Suppressor macrophage (primary cell): ENCODE measurements at regions not wholly inside any gene's neighbourhood (a gene's known extent, or its start where the extent isn't known, plus 50 kb on each side); places are given as distances from the start of the nearest gene placed in this dataset.

Experiments used
- DNase-seq, 4 experiments: peaks; one replicate each; pipeline ENCODE4 v3.0.0-alpha.2; 2020 to 2022

DNA sequence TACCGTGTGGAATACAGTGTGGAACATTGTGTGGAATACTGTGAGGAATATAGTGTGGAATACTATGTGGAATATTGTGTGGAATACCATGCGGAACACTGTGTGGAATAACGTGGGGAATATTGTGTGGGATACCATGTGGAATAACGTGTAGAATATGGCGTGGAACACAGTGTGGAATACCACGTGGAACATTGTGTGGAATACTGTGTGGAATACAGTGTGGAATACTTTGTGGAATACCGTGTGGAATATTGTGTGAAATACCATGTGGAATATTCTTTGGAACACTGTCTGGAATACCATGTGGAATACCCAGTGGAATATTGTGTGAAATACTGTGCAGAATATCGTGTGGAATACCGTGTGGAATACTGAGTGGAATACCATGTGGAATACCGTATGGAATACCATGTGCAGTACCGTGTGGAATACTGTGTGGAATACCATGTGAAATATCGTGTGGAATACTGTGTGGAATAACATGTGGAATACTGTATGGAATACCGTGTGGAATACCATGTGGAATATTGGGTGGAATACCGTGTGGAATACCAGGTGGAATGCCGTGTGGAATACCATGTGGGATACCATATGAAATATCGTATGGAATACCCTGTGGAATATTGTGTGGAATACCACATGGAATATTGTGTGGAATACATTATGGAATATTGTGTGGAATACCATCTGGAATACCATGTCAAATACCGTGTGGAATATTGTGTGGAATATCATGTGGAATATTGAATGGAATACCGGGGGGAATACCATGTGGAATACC is 133.1 kb upstream of the CHST15 start:
- no peak for DNase-seq

DNA sequence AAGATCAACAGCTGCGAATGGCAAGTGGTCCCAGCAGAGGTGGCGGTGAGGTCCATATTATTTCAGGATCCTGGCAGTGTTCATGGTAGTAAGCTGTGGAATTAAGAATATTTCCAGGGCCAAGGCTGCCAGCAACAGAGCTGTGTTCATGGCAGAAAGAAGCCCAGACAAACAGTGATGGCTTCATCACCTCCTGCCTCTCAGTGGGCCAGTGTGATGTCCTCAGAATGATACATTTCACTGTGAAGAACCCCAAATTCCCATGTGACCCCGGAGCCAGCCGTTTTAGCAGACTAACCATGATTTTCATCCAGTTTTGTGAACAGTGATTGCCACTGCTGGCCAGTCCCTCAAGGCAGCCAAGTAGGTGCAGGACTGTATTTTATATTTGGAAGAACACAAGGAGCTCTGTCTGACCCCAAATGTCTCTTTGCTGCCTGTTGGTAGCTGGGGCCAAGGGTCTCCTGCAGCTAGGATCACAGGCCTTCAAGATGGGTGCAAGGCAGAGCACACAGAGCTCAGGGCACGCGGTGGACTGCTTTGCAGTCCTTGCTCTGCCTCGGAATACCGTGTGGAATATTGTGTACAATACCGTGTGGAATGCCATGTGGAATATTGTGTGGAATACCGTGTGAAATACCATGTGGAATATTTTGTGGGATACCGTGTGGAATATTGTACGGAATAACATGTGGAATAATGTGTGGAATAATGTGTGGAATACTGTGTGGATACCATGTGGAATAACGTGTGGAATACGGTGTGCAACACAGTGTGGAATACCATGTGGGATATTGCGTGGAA is 132.3 kb upstream of the CHST15 start:
- peak in 3 of 4 experiments; percentile 13 to 28 (median 26) for DNase-seq

DNA sequence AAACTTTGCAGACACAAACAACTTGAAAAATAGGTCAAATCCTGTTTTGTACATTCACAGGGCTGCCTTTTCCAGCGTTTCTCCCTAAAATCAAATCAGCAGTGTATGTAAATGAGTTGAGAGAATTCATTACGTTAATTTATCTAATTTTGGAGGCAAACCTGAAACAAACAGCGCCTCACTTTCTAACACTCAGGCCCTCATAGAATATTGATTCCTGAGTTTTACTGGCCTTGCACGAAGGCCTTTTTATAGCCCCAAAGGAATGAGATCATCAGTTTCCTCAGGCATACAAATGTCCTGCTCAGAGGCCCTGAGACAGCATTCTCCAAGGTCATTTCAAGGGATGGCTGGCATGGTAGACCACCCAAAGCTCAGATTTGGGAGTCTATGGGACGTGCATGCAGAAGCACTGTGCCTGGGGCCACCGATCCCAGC is 131.7 kb upstream of the CHST15 start:
- no peak for DNase-seq

DNA sequence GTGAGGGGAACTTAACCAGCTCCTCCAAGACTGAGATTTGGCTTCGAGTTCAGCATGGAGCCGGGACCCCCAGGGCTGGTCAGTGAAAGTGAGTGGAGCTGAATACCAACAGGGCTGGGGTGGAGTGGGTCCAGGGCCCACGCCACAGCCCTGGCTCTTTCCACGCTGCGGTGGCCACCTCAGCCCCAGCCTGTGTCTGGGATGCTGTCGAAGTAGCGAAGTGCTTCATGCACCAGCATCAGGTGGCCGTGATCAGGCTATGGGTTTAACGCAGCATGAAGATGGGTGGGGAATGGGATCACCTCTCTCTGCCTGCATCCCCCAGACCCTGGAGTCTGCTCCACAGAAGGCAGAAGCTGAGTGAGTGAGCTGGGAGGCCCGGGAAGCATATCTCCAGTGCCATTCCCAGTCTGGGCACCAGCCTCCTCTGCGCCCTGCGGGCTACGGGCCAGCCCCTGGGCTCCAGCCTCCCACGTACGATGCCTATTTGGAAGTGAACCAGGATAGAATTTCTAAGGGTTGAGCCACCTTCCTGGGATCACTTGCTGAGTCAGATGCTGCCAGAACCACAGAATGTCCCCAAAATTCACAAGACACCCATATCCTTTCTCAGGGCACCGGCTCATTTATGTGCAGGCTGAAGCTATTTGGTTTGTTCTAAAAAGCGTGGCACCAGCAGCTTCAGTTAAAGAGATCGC is 131.1 kb upstream of the CHST15 start:
- no peak for DNase-seq

DNA sequence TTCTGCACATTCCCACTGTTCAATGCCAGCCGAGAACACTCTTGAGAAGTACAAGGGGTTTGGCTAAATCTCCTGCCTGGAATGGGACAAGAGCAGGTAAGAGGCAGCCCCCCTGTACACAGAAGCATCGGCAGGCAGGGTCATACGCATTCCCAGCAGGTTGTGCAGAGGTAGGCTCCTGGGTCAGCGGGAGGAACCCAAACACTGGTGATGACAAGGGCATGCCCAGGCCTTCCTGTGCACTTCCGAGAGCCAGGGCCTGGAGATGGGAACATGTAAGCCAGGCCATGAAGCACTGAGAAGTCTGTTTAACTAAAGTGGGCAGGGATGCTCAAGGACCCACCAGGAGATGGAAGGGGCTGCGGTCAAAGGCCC is 130.3 kb upstream of the CHST15 start:
- no peak for DNase-seq

DNA sequence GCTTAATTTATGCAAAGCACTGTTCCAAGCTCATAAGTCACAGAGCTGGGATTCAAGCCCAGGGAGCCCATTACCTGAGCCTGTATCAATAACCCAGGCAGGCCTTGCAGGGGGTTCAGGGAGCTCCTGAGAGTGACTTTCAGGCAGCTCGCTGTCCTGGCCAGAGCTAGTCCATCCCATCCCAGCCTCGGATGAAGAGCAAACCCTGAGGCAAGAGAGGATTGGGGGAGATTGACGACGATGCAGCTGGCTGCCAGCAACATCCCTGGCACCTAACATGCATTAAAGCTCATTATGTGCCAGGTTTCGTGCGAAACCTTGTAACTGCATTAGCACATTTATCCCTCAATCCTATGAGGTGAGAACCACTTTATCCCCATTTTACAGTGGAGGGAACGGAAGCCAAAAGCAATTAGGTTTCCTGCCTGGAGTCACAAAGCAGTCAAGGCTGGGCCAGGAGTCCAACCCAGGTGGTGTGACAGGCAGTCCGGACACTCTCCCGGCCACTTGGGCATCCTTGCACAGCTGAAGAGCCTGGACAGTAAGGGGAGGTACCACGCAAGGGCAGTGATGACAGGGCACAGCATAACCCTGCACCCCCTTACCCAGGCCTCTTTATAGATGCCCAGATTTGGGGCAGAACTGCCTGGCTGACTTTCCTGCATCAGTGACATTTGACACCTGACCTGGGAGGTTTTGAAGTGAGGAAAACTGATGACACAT is 129.8 kb upstream of the CHST15 start:
- DNase-seq, result no peak

DNA sequence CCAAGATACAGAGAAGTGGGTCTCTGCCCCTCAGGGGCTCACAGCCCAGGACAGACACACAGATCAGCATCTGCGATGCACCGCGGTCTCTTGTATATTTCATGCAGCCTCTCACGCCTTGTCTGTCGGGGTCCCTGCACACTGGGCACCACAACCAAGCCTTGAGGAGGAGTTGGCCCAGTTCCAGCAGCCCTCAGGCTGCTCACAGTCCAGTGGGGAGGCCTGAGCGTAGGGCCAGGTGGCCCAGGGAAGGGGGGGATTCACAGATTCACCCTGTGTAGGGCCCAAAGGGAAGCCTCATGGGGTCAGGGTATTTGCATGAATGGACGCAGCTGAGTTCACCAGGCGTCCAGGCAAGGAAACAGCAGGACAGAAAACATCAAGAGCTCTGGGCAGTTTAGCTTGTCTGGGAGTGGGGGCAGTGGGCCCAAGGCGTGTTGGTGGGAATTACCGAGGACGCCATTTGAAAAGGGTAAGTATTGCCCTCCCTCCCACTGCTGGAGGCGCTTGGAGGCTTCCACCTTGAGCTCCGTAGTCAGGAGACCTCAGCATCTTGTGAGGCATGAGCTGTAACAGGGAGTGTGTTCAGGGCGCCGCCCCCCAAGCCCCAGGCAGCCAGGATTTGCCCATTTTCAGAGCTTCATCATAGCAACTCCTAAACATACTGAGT is 129.1 kb upstream of the CHST15 start:
- DNase-seq, result no peak

DNA sequence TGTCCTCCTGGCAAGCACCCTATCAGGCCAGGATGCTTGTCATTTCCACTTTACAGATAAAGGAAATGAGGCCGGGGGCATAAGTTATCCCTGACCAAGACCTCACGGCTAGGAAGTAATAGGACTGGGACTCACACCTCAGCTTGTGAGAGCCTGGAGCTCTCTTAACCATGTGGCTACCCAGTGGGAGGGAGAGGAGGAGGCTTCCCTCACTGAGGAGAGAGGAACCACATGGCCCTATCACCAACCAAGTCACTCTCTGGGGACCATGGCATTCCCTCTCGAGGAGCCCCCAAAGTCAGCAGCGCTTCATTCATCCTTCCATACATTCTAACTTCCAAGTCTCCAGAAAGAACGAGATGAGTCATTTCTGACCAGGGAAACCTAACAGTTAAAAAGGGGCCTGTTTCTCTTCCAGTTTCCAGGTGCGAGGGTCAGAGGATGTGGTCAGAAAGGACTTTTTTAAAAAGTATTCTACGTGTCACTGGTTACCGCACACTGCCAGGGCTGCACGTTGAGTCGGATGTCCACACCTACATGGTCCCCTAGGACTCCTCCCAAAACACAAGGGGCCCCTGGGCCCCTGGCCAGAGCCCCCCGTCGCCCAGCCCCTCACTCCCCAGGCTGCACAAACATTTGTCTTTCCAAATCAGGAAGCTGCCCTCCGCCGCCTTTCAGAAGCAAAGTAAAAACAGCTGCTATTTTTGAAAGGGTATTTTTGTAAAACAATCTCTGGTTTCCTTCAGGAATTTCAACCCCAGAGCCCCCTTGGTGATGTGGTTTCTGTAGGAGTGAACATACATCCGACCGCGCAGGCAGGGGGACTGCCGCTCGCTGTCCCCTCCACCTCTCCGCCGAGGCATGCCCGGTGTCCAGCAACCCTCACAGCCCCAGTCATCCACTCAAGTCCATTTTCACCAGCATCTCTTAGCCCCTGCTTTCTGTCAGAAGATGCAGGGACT is 128.2 kb upstream of the CHST15 start:
- peak in 3 of 4 experiments; percentile 38 to 60 (median 55) for DNase-seq

DNA sequence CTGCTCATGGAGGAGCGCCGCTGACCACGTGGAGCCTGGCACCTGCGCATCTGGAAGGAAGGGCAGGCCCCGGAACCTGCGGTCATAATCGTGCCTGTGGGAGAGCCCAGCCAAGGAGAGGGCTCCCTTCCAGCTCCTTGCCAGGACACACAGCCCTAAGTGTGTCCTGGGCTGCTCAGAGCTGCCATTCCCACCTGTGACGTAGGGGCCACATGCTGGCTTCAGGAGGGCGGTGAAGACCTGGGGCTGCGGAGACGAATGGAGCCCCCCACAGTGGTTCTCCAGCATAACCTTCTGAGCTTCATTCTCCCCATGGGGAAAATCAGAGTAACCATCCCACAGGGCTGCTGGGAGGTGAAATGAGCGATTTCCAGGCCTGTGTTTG is 127.6 kb upstream of the CHST15 start:
- DNase-seq, result no peak

DNA sequence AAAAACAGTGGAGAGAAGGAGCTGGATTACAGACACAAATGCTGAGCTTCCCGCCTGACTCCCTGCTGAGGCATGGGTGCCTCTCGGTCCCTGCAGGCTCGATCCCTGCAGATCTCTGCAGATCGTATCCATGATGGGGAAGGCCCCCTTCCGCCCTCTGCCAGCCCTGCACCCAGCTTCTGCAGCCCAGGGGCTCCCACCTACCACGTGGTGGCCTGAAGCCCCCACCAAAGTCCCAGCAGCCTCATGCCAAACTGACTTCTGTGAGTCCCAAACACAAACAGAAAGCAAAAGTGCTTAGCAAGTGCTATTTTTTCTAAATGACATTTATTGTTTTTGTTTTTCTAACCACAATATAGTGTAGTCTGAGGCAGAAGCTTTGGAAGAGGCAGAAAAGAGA is 127.1 kb upstream of the CHST15 start:
- DNase-seq, result no peak

DNA sequence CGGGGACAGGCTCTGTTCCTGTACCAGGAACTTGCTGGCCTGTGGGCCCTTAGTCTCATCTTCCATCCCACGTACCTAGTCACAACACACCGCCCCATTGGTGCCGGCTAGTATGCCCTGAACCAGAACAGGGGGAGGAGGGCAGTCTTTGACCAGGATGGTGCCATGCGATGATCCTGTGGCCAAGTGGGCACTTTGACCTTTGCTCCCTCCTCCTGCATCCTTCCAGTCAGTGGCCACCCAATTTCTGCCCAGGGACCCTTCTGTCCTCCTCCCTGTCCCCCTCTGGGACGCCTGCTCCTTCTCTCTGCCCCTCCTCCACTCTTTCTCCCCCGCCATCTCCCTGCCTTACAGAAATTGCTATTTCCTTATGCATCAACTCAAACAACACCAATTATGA is 126.3 kb upstream of the CHST15 start:
- no peak for DNase-seq

DNA sequence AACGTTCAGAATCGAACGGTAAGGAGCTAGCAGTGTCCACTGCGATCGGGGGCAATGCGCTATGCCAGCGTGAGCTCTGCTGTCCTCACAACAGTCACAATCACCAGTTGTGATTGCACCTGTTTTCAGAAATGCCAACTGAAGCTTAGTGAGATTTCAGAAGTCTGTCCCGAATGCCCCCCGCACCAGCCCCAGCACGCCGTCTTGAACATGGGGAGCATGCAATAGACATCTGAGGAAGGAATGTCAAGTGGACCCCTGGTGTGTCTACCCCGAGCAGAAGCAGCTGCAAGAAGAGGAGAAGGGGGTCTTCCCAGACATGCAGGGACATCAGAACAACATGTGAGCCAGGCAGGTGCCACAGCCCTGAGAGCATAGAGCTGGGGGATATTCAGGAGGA is 125.7 kb upstream of the CHST15 start:
- no peak for DNase-seq

DNA sequence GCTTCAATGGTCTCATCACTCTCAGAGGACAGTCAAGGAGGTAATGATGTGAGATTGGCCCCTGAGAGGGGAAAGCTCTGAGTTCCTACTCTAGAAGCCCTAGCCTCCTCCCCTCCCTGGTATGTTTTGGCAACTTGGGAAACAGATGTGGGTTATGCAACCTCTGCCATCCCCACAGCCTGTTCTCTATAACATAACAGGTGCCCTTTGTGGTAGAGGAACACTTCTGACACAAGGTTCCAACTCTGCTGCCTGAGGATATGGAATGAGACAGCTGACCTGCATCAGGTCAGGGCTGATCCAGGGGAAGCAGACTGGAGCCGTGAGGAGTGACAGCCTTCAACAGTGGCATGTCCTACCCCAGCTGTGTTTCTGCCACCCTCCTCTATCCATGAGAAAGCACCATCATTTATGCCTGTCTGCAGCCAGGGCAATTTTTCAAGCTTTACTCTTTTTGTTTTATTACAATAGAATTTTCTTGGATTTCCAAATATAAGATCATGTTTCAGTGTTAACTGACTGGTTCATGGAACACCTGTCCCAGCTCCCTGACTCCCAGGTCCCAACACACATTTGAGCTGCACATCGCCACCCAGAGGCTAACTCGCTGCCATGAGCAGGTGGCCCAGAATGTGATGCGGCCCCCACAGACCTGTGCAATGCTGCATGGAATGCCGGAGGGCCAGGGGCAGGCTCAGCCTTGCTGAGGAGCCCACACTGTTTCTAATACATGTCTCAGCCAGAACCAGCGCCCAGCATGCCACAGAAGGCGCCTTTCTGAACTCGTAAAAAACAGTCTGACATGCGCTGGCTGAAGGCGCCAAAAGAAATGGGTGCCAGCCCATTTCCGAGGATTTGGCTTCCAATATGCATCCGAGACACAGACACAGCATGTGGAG is 124.8 kb upstream of the CHST15 start:
- DNase-seq, result no peak

DNA sequence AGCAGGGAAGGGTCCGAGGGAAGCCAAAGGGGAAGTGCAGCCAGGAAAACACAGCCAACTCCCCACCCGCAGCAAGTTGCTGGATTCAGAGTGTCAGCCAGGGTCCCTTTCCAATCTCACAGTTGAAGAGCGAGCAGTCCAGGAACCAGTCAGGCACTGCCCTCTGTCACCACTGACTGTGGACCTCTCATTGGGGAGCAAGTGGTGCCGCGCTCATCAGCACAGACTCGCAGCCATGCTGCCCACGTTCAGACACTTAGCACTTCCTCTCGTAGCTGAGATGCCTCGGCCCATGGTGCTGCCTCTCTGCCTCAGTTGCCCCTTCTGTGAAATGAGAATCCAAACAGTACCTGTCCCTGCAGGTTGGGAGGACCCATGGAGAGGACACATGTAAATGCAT is 123.6 kb upstream of the CHST15 start:
- peak in 3 of 4 experiments; percentile 19 to 29 (median 21) for DNase-seq

DNA sequence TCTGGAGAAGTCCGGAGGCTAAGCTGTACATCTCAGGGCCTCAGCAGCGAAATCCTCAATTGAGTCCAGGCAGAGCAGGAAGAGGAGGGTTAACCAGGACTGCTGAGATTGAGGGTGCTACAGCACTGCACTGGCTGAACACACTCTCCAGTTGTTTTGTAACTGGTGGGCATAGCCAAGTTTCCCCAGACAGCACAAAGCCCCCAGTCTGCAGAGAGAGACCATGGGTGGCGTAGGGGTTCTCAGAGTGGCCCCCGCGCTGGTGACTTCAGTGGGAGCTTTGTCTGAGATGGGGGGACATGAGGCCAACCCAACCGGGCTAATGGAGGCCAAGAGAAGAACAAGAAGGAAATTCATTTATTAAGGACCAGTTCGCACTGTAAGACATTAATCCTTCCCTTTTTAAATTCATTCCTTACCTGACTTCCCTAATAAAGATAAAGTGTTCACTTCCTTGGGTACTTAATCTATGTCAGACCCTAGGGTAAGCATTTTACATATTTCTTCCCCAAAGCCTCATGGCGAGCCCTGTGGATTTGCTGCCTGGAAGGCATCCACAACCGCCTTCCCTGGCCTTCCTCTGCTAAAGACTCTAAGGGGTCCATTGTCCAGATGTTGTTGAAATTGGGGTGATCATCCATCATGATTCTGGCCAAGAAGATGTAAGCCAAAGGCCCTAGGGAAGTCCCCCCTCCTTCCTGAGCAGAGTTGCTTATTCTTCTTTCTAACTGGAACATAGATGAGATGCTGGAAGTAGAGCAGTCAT is 121.4 kb upstream of the CHST15 start:
- no peak for DNase-seq

DNA sequence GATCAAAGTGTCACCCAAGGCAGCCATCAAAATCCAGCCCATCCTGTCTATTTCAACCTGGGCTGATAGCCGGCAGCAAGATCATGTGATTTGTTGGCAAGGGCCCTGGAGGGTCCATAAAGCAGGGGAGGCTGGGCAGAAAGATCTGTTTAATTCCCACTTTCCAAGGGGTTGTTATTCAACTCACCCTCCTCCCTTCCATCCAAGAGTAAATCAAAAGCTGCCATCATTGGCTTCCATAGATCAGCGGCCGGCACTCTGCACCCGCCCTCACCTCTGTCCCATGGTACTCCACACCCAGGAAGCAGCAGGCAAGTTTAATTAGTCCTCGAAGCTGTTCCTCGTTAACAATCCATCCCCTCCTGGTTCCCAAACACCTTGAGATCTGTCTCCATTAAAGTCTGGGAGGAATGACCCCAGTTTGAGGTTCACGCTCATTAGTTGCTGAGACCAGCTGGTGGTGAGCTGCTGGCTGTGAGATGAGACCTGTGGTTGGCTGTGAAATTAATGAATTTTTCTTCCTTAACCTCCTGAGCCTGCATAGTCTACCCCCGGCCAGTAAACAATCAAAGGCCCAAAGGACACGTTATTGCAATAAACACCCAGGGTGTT is 120.6 kb upstream of the CHST15 start:
- no peak for DNase-seq

DNA sequence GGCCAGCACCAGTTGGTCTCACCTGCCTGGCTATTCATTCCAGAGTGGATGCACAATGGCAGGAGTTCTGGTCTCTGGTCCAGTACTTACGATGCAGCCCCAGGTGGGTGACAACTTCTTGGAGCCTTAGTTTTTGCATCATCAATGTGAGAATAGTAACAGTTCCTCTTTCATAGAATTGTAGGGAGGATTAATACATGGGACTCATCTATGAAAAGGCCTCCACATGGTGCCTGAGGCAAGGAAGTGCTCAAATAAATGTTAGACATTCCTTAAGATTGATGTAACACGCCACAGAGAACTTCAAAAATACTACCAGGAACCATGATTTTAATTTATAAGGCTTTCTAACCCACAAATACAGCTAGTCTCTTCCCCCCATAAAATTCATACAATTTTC is 120.1 kb upstream of the CHST15 start:
- DNase-seq, result no peak

DNA sequence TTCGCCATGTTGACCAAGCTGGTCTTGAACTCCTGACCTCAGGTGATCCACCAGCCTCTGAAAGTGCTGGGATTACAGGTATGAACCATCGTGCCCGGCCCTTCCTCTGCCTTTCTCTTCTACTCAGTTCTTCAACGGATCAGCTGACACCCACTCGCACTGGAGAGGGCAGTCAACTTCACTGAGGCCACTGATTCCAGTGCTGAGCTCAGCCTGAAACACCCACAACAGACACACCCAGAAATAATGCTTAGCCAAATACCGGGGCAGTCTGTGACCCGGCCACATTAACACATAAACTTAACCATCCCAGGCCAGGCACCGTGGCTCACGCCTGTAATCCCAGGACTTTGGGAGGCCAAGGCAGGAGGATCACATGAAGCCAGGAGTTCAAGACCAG is 119.3 kb upstream of the CHST15 start:
- DNase-seq, result no peak

DNA sequence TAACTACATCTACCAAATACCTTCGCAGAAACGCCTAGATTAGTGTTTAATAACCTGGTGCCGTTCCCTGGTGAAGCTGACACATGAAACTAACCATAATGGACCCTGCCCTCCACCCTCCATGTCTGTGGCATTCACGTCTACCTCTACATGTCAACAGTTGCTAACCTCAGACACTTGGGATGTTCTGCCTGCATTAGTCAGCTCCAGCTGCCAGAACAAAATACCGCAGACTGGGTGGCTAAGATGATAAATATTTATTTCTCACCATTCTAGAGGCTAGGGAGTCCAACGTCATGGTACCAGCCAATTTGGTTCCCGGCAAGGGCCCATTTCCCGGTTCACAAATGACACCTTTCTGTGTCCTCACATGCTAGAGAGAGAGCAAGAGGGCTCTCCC is 118.5 kb upstream of the CHST15 start:
- no peak for DNase-seq
